Left renal pelvis (tissue), 4 donors: ENCODE measurements at regions not wholly inside any gene's neighbourhood (a gene's known extent, or its start where the extent isn't known, plus 50 kb on each side); places are given as distances from the start of the nearest gene placed in this dataset.
"Not testable (repeated sequence)": the region's sequence is repeated elsewhere in the genome, so short reads cannot be mapped to it uniquely, and the experiment has no call there.

Source experiments
- DNase-seq, 4 donors: peaks; one replicate each; pipeline ENCODE4 v3.0.0-alpha.2; 2013; ENCODE audit warnings: low read depth in 4 of 4, low spot score in 3 of 4

- DNase-seq: no peak
These were observed 662.5 kb upstream of the GBE1 start for GRCh38 chr3:82424031-82424339.

- DNase-seq: no peak
These were observed 662.0 kb upstream of the GBE1 start for GRCh38 chr3:82423268-82424030.

- DNase-seq: no peak
These were observed 655.4 kb upstream of the GBE1 start for GRCh38 chr3:82416830-82417229.

GRCh38 chr3:82416349-82416748 lies 654.9 kb upstream of the GBE1 start:
- no peak for DNase-seq

- no peak for DNase-seq
These were observed 651.7 kb upstream of the GBE1 start for GRCh38 chr3:82413171-82413570.

- no peak for DNase-seq
These were observed 648.9 kb upstream of the GBE1 start for GRCh38 chr3:82410366-82410765.

- no peak for DNase-seq
These were observed 648.4 kb upstream of the GBE1 start for GRCh38 chr3:82409842-82410241.

GRCh38 chr3:82392203-82392775 lies 630.8 kb upstream of the GBE1 start:
- DNase-seq: no peak

GRCh38 chr3:82390868-82391267 lies 629.4 kb upstream of the GBE1 start:
- no peak for DNase-seq

- DNase-seq: no peak
These were observed 625.2 kb upstream of the GBE1 start for GRCh38 chr3:82386647-82387046.

GRCh38 chr3:82384181-82384580 lies 622.7 kb upstream of the GBE1 start:
- no peak for DNase-seq

- DNase-seq: no peak
These were observed 621.4 kb upstream of the GBE1 start for GRCh38 chr3:82382831-82383230.

GRCh38 chr3:82378392-82378791 lies 616.9 kb upstream of the GBE1 start:
- no peak for DNase-seq

GRCh38 chr3:82376883-82377282 lies 615.4 kb upstream of the GBE1 start:
- no peak for DNase-seq

GRCh38 chr3:82373833-82374232 lies 612.4 kb upstream of the GBE1 start:
- not testable (repeated sequence) for DNase-seq

- DNase-seq: no peak
These were observed 603.4 kb upstream of the GBE1 start for GRCh38 chr3:82364827-82365226.

GRCh38 chr3:82363131-82363530 lies 601.7 kb upstream of the GBE1 start:
- DNase-seq: no peak

- DNase-seq: no peak
These were observed 593.8 kb upstream of the GBE1 start for GRCh38 chr3:82355228-82355627.

- DNase-seq: no peak
These were observed 592.8 kb upstream of the GBE1 start for GRCh38 chr3:82354228-82354627.

GRCh38 chr3:82353306-82354171 lies 592.1 kb upstream of the GBE1 start:
- no peak for DNase-seq

GRCh38 chr3:82347585-82347984 lies 586.1 kb upstream of the GBE1 start:
- DNase-seq: no peak

- no peak for DNase-seq
These were observed 581.1 kb upstream of the GBE1 start for GRCh38 chr3:82342521-82342920.
